HG03460 (cell line): ENCODE measurements at regions not wholly inside any gene's neighbourhood (a gene's known extent, or its start where the extent isn't known, plus 50 kb on each side); places are given as distances from the start of the nearest gene placed in this dataset.
"Not testable (repeated sequence)": the region's sequence is repeated elsewhere in the genome, so short reads cannot be mapped to it uniquely, and the experiment has no call there.

ENCODE experiments used
- ATAC-seq: cut with Tn5 transposase; IDR thresholded peaks from one replicate; pipeline ENCODE4 v1.9.1; 2021; ENCODE audit not compliant: unreplicated experiment

DNA sequence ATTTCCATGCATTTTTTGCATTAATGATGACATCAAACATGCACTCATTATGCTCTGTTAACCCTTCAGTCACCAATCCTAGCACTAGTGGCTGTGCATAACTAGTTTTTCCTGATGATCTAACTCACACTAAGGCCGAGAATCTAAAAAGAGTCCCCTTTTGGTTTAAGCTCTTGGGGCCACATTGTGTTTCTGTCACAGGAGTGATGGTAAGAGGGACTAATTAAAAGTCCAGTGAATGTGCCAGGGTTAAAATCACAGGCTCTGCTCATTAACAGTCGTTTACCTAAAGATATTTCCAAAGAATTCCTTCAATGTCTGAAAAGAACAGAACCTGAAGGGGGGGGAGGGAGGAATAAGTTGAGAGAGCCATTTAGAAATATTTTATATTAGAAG is 359.0 kb upstream of the ANKRD30A start:
- no peak for ATAC-seq

DNA sequence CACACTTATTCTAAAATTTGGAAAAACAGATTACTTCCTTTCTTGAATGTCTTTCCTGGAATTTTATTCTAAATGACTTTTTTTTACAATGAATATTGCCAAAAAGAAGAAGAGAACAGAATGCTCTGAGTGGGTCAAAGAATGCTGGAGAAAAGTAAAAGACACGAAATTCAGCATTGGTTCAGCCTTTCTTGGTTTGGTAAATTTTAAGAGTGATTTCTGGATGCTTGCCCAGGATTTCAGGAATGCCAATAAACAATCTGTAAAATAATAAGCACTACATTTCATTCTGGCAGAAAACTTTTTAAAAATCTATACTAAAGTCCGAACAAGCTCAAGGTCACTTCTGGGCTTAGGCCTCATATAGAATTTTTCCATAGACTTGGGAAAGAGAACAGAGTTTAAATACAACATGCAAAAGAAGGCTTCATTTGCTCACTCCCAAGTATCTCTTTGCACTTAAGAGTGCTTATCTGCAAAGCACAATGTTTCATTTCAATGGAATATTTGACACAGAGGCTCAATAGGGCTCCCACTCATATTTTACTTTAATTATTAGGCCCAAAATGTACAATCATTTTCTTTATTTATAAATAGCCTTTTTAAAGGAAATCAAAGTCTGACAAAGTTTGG is 359.5 kb upstream of the ANKRD30A start:
- ATAC-seq: no peak

DNA sequence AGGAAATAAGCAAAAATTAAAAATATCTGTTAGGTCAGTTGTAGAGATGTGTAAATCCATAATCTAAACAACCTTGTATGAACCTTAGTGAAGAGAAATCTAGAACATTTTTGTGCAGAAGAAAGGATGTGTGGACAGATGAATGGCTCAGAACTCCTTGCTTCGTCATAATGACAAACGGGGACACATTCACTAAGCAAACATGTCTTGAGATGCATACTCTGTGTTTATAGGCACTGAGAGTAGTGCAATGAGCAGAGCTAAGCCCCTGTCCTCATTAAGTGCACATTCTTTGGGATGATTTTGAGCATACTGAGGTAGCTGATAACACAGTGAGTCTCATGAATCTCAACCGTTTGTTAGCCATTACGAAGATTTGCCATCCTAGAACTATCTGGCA is 360.6 kb upstream of the ANKRD30A start:
- ATAC-seq: no peak

DNA sequence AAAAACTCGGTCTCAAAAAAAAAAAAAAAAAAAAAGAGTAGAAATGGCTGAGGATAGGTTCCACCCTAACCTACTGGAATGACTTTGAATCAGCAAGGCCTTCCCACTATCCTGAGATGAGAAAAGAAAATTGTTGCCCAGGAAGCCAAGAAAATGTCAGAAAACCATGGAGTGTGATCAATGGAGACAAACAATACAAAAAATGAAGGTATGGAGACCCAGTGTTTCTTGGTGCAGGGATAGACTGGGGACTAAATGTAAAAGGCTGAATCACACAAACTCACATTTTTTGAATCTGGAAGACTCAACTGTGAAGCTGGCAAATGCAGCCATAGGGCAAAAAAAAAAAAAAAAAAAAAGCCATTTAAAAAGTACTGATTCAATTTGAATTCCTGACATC is 364.3 kb upstream of the ANKRD30A start:
- no peak for ATAC-seq

DNA sequence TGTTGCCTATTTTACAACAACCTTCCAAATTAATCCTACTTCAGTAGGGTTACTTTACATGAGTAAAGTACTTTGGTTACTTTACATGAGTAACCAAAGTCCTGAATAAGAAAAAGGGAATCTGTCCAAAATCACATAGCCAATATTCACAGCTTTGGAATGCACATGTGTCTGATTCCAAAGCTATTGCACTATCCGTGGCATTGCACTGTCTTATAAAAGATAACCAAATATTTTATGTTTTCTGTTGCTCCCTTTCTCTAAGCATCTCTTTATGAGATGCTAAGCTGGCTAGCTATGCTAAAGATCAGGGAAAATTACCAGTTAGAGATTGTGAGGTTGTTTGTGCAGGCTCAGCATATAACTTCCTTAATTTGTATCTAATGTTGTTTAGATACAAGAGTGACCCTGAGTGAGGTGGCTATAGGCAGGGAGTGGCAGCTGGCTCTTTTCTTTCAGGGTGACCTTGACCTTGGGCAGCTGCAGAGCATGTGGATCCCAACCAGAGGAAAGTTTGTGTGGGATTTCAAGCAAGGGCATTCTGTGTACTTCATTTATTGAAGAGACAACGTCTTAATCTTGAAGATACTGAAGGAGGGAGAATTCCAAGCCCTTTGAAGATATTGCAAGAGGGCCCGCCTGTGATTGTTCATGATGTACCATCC is 366.1 kb upstream of the ANKRD30A start:
- ATAC-seq: no peak

DNA sequence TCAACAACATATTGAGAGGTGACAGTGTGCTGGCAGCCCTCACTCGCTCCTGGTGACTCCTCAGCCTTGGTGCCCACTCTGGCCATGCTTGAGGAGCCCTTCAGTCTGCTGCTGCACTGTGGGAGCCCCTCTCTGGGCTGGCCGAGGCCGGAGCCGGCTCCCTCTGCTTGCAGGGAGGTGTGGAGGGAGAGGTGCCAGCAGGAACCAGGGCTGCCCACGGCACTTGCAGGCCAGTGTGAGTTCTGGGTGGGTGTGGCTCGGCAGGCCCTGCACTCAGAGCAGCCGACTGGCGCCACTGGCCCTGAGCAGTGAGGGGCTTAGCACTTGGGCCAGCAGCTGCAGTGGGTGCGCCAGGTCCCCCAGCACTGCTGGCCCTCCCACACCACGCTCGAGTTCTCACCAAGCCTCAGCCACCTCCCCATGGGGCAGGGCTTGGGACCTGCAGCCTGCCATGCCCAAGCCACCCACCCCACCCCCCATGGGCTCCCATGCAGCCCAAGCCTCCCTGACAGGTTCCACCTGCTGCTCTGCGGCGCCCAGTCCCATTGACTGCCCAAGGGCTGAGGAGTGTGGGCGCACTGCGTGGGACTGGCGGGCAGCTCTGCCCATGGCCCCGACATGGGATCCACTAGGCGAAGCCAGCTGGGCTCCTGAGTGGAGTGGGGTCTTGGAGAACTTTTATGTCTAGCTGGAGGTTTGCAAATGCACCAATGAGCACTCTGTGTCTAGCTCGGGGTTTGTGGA is 377.1 kb upstream of the ANKRD30A start:
- no peak for ATAC-seq

DNA sequence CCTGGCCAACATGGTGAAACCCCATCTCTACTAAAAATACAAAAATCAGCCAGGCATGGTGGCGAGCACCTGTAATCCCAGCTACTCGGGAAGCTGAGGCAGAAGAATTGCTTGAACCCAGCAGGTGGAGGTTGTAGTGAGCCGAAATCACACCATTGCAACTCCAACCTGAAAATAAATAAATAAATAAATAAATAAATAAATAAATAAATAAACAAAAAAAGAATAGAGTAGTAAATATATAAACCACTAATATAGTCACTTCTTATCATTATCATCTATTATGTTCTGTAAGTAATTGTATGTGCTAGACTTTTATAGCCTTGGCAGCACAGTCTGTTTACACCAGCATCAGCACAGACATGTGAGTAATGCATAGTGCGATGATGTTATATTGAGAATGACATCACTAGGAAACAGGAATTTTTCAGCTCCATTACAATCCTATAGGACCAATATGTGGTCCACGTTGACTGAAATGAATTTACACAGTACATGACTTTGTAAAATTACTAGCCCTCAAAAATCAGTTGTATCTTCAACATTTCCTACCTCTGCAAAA is 385.4 kb upstream of the ANKRD30A start:
- ATAC-seq: no peak

DNA sequence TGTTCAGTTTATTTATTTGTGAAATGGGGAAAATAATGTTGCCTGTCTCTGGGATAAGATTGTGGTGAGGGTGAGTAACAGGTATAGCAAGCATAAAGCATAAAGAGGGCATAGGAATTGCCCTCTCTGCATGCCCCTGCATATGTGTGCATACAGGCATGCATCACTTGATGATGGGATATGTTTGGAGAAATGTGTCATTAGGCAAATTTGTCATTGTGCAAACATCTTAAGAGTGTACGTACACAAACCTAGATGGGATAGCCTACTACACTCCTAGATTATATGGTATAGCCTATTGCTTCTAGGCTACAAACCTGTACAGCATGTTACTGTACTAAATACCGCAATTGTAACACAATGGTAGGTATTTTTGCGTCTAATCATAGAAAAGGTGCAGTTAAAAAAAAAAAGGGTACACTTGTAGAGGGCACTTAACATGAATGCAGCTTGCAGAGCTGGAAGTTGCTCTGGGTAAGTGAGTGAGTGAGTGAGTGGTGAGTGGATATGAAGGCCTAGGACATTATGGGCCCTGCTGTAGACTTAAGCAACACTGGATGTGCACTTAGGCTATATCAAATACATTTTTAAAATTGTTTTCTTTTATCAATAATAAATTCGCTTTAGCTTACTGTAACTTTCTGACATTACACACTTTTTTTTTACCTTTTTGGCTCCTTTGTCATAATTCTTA is 386.5 kb upstream of the ANKRD30A start:
- no peak for ATAC-seq

DNA sequence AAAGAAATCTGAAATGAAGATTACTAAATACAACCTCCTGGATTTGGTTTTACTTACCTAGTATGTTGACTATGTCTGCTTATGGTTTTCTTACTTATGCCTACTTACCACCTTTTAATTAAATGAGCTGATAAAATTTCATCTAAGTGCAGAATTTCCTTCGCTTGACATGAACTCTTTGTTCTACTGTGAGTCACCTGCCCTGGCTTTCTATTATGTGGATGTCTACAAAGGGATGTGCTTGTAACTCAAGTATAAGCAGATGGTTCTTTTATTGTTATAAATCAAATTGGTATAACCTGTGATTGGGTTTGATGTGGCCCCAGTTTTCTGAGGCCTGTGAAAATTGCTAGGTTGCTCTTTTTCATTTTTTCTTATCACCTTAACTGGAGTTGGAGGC is 389.1 kb upstream of the ANKRD30A start:
- no peak for ATAC-seq

DNA sequence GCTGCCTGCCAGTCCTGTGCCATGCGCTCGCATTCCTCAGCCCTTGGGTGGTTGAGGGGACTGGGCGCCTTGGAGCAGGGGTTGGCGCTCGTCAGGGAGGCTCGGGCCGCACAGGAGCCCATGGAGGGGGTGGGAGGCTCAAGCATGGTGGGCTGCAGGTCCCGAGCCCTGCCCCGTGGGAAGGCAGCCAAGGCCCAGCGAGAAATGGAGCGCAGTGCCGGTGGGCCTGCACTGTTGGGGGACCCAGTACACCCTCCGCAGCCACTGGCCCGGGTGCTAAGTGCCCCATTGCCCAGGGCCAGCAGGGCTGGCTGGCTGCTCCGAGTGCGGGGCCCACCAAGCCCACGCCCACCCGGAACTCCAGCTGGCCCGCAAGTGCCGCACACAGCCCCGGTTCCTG is 390.8 kb upstream of the ANKRD30A start:
- not testable (repeated sequence) for ATAC-seq

DNA sequence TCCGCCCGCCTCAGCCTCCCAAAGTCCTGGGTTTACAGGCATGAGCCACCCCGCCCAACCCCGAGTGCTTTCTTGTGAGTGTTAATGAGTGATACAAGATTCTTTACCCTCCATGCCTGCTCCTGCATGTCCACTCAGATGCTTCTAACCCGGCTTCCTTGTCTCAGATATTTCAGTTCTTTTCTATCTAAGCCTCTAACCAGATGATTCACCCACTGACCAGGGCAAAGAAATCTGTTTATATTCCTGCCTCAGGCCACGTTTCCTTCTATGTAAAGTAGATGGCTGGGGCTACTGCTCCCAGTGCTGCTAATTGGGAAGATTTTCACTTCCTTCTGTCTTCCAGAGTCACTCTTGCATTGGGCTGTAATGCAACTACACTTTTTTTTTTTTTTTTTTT is 395.1 kb upstream of the ANKRD30A start:
- ATAC-seq: no peak

DNA sequence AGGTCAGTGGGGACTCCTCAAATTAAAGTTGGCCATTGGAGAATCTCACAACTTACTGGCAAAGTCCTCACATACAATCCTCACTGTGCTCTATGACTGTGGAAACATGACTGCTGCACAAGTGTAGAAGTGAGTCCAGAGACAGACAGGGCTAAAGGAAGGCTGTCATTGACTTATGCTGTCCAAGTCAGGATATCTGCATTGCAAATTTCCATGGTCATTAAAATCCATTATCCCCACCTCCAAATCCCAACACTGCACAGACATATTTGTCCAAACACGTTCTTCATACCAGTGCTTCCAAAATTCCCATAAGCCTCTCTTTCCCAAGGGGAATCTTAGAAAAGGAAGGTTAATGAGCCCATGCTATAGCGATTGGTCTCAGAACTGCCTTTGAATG is 396.8 kb upstream of the ANKRD30A start:
- no peak for ATAC-seq

DNA sequence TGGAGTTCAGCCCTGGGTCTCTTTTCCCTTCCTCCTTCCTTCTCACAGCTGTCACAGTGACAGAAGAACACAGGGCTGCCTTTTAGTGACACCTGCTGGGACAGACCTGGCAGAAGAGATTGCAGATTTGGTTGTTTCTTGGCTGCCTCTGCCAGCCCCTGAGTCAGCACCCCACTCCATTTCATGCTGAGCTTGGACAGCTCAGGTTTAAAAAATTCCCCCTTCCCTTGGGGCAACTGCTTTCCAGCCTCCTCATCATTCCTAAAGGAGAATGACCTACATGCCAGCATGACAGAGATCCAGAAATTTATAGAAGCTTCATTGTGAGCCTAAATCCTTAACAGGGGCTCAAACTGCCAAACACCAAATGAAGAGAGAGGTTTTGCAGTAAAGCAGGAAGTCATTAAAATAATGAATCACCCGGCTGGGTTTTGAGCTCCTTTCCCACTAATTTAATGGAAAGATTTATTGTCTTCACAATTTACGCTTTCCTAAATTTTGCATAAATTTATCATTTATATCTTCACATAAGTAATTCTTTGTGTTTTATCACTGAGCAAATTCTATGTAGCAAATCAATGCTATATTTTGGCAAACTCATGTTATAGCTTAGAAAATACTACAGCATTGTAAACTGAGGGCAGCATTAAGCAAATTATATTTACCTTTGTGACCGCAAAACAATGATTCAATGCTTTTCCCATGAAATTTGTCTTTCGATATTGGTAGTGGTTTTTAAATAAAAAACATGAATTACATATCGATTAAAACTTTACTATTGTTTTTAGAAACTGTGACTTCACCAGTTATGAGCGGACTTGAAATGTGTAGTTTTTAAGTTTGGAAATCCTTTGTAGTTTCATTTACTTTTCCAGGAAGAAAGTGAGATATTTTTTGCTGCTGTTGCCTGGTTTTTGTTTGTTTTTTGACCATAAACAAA is 399.5 kb upstream of the ANKRD30A start:
- no peak for ATAC-seq

DNA sequence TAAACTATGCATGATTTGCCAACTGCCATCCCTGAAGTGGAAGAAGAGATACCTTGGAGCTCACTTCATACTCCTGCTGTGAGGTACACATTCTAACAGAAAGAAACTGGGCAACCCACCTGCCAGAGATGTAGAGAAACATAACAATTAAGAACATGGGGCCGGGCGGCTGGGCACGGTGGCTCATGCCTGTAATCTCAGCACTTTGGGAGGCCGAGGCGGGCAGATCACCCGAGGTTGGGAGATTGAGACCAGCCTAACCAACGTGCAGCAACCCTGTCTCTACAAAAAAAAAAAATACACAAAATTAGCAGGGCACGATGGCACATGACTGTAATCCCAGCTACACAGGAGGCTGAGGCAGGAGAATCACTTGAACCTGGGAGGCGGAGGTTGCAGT is 402.6 kb upstream of the ANKRD30A start:
- ATAC-seq: no peak

DNA sequence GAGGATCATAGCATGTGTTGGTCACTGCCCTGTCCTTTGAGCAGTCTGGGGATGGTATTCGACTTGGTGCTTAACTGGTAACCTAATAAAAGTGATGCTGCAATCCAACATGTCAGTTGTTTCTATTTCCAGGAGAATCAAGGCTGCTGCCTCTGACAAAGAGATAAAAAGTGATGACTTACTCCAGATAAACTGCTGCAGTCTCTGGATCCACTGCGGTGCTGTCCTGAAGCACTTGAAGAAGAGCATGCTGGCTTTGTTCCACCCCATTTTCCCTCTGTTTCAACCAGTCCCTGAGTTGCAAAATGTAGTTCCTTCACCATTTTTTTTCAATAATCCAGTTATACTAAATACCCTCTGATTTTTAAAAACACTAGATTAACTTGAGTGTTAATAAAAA is 403.5 kb upstream of the ANKRD30A start:
- ATAC-seq: no peak

DNA sequence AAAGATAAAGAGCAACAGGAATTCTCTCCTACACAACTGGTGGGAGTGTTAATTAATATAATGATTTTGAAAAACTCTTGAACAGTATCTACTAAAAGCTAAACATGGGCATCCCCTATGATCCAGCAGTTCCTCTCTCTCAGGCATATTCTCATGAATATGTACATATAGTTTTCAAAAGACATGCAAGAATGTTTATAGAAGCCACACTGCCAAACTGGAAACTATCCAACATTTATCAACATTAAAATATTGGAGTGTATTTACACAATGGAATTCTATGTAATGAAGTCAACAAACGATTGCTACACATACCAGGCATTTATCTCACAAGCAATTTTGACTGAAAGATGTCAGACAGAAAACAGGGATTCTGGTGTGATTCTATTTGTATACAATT is 404.5 kb upstream of the ANKRD30A start:
- ATAC-seq: no peak

DNA sequence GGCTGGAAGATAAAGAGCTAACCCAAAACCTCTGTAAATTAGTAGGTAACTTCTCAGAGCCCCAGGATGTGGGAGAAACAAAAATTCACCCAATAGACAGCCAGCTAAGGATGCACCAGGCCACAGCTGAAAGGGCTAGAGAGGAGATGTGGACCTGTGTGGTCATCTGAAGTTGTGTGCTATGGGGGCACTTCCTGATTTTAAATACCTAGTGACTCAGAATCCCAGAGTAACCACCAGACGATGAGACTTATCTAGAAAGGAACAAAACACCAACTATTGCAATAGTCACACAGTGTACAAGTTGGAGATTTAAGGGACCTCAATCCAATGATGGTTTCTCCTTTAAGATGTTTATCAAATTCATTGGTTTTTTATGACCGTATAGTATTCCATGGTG is 408.3 kb upstream of the ANKRD30A start:
- no peak for ATAC-seq

DNA sequence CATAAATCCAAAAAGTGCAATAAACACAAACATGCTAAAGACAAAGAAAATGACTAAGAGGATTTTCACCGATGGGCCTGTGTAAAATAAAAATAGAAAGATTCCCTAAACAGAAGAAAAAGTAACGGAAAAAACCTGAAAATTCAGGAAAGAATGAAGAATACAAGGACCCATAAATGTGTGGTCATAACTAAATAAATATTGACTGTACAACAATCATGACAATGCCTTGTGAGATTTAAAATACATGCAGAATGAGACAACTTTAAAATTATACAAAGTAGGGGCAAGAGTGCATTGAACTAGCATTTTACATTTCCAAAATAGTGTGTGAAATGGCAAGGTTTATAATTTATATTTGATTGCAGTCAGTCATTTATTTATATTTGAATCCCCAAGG is 409.1 kb upstream of the ANKRD30A start:
- ATAC-seq: no peak

DNA sequence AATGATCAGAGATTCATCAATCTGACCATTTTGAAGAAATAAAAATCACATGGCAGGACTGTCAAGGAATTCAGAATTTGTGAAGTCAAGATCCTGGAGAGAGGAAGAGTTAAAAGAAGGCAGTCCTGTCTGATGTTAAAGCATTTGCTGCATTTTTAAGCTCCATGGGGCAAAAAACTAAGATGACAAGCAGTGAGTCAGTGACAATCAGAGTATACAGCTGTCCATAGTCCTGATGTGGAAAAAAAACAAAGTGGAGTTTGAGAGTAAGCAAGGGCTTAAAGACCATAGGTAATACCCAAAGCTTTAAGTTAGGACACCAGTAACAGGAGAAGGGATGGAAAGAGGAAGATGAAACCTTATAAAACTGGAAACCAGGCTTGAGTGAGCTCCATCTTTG is 412.7 kb upstream of the ANKRD30A start:
- ATAC-seq: no peak

DNA sequence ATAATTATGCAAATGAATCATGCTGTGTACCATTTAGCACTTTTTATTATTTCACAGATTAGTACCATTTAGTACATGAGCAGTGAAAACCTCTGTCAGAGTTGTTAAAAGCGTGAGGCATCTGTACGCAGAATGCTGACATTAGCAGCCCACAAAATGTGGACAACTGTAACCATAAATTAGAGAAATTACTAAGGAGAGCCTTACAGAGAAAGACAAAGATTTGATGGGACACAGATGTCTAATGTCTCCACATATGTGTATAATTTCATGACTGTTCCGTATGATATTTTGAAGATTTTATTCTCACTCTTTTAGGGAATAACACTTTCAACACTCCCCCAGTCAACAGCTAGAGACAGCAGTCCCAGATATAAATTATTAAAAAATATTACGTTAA is 414.0 kb upstream of the ANKRD30A start:
- no peak for ATAC-seq
